Retina (tissue), 1 donor: ENCODE measurements at regions not wholly inside any gene's neighbourhood (a gene's known extent, or its start where the extent isn't known, plus 50 kb on each side); places are given as distances from the start of the nearest gene placed in this dataset.

Experiments used
- DNase-seq: peaks from one replicate; pipeline ENCODE4 v3.0.0-alpha.2; 2016

- no peak for DNase-seq
Observed at GRCh38 chr5:167509076-167509475, 782.4 kb upstream of the WWC1 start.

- no peak for DNase-seq
Observed at GRCh38 chr5:167511276-167511675, 780.2 kb upstream of the WWC1 start.

- no peak for DNase-seq
Observed at GRCh38 chr5:167512111-167512510, 779.3 kb upstream of the WWC1 start.

- DNase-seq = no peak
Observed at GRCh38 chr5:167513381-167513780, 778.1 kb upstream of the WWC1 start.

GRCh38 chr5:167514461-167514860, 777.0 kb upstream of the WWC1 start:
- DNase-seq = no peak

GRCh38 chr5:167525004-167525403, 766.4 kb upstream of the WWC1 start:
- DNase-seq = no peak

GRCh38 chr5:167528651-167529050, 762.8 kb upstream of the WWC1 start:
- no peak for DNase-seq

GRCh38 chr5:167530548-167530947, 760.9 kb upstream of the WWC1 start:
- DNase-seq = peak; percentile 35

- no peak for DNase-seq
Observed at GRCh38 chr5:167533814-167534795, 757.3 kb upstream of the WWC1 start.

GRCh38 chr5:167539747-167540146, 751.7 kb upstream of the WWC1 start:
- no peak for DNase-seq

- DNase-seq = no peak
Observed at GRCh38 chr5:167546270-167546669, 745.2 kb upstream of the WWC1 start.

- no peak for DNase-seq
Observed at GRCh38 chr5:167552356-167552755, 739.1 kb upstream of the WWC1 start.

- no peak for DNase-seq
Observed at GRCh38 chr5:167553511-167553910, 737.9 kb upstream of the WWC1 start.

- DNase-seq = no peak
Observed at GRCh38 chr5:167554564-167555290, 736.7 kb upstream of the WWC1 start.

- DNase-seq = no peak
Observed at GRCh38 chr5:167555565-167556166, 735.8 kb upstream of the WWC1 start.

- DNase-seq = no peak
Observed at GRCh38 chr5:167557359-167557758, 734.1 kb upstream of the WWC1 start.

- DNase-seq = no peak
Observed at GRCh38 chr5:167561796-167562195, 729.6 kb upstream of the WWC1 start.

- DNase-seq = no peak
Observed at GRCh38 chr5:167564275-167564674, 727.2 kb upstream of the WWC1 start.

GRCh38 chr5:167565189-167565954, 726.1 kb upstream of the WWC1 start:
- DNase-seq = no peak

- DNase-seq = no peak
Observed at GRCh38 chr5:167570431-167570830, 721.0 kb upstream of the WWC1 start.

- no peak for DNase-seq
Observed at GRCh38 chr5:167571824-167572223, 719.6 kb upstream of the WWC1 start.

GRCh38 chr5:167573370-167574127, 717.9 kb upstream of the WWC1 start:
- DNase-seq = peak; percentile 88
